SK-MEL-5 (cell line): ENCODE measurements at regions not wholly inside any gene's neighbourhood (a gene's known extent, or its start where the extent isn't known, plus 50 kb on each side); places are given as distances from the start of the nearest gene placed in this dataset.

Experiments
- DNase-seq: peaks from one replicate; pipeline ENCODE4 v3.0.0-alpha.2; 2016; ENCODE audit warnings: low read depth, low spot score
- in situ Hi-C: cut with HindIII; loops from 2 replicates; pipeline ENCODE4 v1.10.0; 2016; ENCODE audit warnings: low sequenced_read_pairs, high pct_unique_total_duplicates, low pct_unique_long_range_greater_than_20kb

GRCh38 chr2:2716771-2717170, 385.7 kb upstream of the MYT1L start:
- DNase-seq, result no peak
- in situ Hi-C loops, result no loop called here

DNA sequence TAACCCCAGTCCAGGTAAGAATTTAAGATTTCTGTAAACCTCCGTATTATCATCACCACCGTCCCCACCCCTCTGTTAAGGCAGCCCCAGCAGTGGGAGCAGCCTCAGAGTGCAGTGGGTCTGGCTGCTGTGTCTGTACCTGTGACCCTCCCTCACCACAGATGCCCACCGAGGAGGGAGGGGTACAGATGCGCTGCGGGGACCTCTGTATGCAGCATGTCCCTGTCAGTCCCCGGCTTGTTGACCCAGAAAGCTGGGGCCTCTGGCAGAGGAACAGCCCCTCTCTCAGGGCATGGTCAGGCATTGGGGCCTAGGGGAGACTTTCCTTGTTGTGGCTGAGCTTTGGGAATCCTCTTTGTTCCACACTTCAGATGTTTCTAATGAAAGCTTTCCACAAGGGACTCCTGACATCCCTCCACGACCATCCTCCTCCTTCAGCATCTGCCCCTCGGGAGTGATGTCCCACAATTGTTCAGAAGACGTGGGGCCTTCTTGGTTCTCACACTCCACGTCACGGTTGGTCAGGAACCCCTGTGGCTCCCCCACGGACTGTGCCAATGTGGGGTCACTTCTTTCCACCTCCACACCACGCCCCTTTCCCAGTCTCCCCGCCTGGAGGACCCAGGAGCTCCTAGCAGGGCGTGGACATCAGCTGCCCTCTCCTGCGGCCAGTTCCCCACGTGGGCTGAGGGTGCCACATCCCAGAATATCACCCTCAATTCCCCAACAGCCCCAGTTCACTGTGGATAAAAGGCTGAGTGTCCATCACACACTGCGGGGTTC, 384.2 kb upstream of the MYT1L start:
- in situ Hi-C loops, result no loop called here
- no peak for DNase-seq

DNA sequence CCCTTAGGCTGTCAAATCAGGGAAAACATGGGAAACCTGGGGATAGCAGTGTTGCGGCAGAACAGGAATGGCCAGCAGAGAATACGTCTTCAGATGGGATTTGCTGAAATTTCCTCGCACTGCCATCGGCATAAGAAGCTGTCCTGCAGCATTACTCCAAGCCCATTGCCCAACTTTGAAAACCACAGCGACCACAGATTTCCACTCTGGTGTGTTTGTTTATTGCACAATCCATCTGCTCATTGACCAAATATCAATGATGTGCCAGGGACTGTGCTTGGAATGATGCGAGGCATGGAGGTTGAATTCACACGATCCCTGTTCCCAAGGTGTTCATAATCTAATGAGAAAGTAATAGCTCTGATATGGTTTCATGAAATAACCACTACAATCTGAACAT, 383.3 kb upstream of the MYT1L start:
- in situ Hi-C loops, result no loop called here
- DNase-seq, result no peak

DNA sequence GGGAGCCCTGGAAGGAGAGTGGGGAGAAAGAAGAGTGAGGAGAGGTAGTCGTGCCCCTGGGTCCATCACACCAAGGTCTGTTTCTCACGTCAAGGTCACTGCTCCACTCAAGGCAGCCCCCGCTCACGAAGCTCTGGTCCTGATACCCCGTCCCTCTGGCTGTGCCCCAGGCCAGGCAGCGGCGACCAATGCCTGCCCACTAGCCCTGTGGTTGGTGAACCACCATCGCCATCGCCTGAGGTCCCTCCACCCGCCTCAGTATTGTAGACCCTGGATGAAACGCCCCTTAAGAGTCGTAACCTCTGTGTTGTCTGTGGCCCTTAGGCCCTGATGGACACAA, 378.3 kb upstream of the MYT1L start:
- in situ Hi-C loops, result no loop called here
- DNase-seq, result no peak

GRCh38 chr2:2708575-2709430, 377.7 kb upstream of the MYT1L start:
- no peak for DNase-seq
- in situ Hi-C loops, result no loop called here

GRCh38 chr2:2707206-2707991, 376.3 kb upstream of the MYT1L start:
- in situ Hi-C loops, result no loop called here
- DNase-seq, result no peak

DNA sequence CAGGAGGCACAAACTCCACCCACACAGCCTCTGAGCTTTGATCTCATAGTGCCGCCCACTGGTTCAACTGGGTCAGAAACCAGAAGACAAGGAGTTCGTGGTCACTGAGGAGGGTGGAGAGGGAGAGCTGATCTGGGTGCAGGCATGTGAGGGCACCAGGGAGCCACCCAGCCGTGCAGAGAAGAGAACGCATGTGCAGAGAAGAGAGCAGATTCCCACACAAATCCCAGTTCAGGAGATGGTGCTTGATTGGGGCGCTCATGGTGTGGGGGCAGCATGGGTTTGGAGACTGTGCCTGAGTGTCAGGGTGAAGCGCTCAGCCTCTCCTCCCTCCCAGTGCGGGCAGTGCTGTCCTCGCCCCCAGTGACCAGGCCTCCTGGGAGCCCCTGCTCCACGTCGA, 375.2 kb upstream of the MYT1L start:
- in situ Hi-C loops, result no loop called here
- DNase-seq, result peak; percentile 19

GRCh38 chr2:2705871-2706270, 374.8 kb upstream of the MYT1L start:
- in situ Hi-C loops, result no loop called here
- DNase-seq, result no peak

GRCh38 chr2:2704428-2705090, 373.5 kb upstream of the MYT1L start:
- DNase-seq, result no peak
- in situ Hi-C loops, result no loop called here

GRCh38 chr2:2703762-2704427, 372.8 kb upstream of the MYT1L start:
- no peak for DNase-seq

DNA sequence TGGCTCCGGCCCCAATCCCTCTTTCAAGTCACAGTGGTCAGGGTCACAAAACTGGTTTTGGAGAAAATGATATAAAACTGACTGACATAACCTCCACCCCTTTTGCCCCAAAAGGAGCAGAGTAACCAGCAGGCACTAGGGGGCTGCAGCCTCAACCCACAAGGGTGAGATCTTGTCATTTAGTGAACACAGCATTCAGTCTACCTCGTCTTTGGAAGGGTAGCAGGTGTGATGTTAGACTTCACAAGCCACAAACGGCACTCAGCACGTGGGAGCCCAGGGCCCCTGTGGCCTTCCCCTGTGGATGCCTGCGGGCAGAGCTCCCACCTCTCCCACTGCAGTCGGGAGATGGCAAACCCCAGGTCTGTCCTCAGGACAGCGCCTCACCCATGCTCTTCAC, 372.1 kb upstream of the MYT1L start:
- no peak for DNase-seq
- in situ Hi-C loops, result no loop called here

More at GRCh38 chr2:2703762-2704427, 372.8 kb upstream of the MYT1L start:
- in situ Hi-C loops, result no loop called here

DNA sequence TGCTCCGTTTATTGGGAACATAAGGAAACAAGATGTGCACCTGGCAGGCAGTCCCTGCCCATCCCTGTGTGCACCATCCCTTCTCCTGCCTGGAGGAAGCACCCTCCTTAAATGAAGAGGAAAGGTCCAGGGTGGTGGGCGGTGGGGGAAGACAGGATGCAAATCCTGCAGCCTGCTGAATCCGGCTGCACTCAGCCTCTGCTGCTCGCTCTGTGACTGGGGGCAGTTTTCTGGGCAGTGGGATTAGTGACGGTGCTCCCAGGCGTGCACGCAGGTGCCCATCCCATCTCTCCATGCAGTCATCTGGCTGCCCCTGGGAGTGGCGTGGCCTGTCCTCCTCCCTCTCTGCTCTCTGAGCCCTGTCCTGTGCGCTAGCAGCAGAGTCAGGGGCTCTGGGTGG, 371.3 kb upstream of the MYT1L start:
- no peak for DNase-seq
- in situ Hi-C loops, result no loop called here

GRCh38 chr2:2701813-2702212, 370.7 kb upstream of the MYT1L start:
- DNase-seq, result no peak
- in situ Hi-C loops, result no loop called here

- in situ Hi-C loops, result no loop called here
- DNase-seq, result no peak
Observed at GRCh38 chr2:2701176-2701781, 370.2 kb upstream of the MYT1L start.

- no peak for DNase-seq
- in situ Hi-C loops, result no loop called here
Observed at GRCh38 chr2:2699121-2699505, 368.0 kb upstream of the MYT1L start.

- in situ Hi-C loops, result no loop called here
- peak; percentile 55 for DNase-seq
Observed at GRCh38 chr2:2698182-2699120, 367.4 kb upstream of the MYT1L start.
